Right lobe of liver (tissue), 4 donors: ENCODE measurements at regions not wholly inside any gene's neighbourhood (a gene's known extent, or its start where the extent isn't known, plus 50 kb on each side); places are given as distances from the start of the nearest gene placed in this dataset.

ENCODE experiments used
- CTCF ChIP-seq, 4 donors: fragments of 200-600 bp in 3 of 4; fragments of 450-650 bp in 1 of 4; IDR thresholded peaks; one replicate each; pipeline versions ENCODE4 v1.5.1 to v1.8.0; 2016 to 2022; ENCODE audit warnings: antibody characterized with exemption in 4 of 4, mild to moderate bottlenecking in 2 of 4
- POLR2A ChIP-seq: fragments of 450-650 bp; IDR thresholded peaks from one replicate; pipeline ENCODE4 v1.6.1; 2017; ENCODE audit warnings: antibody characterized with exemption, mild to moderate bottlenecking
- donor health status: DM: no; HTN: no; CAD: no.
- donor health status: DM: no; HTN: no; CAD: no.
- donor health status: DM: no; HTN: yes; CAD: no.

DNA sequence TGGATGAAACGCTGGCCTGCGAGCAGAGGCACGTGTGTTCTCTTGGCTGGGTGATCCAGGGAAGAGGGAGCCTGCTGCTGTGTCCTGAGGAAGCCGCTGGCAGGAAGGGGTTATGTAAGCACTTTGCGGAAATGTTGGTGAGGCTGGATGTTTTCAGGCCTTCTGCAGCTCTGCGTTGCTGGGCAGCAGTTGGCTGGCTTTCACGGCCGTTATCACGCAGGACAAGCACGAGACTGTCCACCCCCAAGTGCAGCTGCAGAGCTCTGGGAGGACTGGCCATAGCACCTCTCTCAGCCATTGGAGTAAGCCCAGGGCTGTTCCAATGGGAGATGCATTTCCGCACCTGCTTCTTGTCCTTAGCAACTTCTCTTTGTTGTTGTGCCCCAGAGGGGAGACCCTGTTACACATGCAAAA, 146.9 kb upstream of the SOX21 start:
- TF ChIP-seq POLR2A = no peak
- no peak for TF ChIP-seq CTCF (IDR thresholded peaks at IDR 0.05)
